ENCODE measurements at regions not wholly inside any gene's neighbourhood (a gene's known extent, or its start where the extent isn't known, plus 50 kb on each side); places are given as distances from the start of the nearest gene placed in this dataset.

DNA sequence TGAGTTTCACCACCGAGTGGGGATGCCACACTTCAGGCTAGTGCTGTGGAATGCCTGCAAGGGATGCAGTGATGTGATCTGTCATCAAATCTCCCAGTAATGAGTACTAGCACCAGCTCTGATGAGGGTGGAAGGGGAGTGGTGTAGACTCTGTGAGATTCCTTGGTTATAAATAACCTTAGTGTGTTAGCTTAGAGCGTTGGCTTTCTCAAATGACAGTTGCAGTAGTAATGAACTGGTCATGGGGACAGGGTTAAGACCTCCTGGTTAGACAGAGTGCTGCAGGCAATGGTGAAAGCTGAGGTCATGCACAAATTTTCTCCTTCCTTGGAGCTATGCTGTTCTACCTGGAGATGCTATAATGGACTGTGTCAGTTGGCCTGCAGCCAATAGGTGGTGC is 1063.4 kb upstream of the CRIM1 start:
- TF ChIP-seq CTCF (IDR thresholded peaks at IDR 0.05; ENCODE audit: low read depth, low read length) (no peak), MYC (IDR thresholded peaks at IDR 0.05; ENCODE audit: low read depth, low read length) (no peak), POLR2A (IDR thresholded peaks at IDR 0.05; ENCODE audit: extremely low read depth, insufficient read length) (no peak), MAX (IDR thresholded peaks at IDR 0.05; ENCODE audit: low read depth, low read length) (no peak)
